ENCODE measurements at regions not wholly inside any gene's neighbourhood (a gene's known extent, or its start where the extent isn't known, plus 50 kb on each side); places are given as distances from the start of the nearest gene placed in this dataset.
"Not testable (repeated sequence)": the region's sequence is repeated elsewhere in the genome, so short reads cannot be mapped to it uniquely, and the experiment has no call there.

DNA sequence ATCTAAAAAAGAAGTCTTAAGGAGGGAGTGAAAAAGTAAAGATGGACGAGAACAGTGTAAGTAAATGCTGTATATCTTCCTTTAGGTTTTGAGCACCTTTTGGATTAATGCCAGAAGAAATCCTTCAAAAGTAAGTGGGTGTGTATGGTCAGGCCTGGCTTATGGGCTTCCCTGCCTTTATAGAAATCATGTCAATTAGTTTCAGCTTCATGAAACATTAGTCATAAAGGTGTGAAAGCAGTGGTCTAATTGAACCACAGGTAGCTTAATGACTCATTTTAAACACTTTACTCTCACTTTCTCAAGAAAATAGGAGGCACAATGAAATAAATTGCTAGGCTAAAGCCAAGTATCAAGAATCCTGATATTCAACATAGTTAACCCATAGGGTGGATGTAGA lies 467.4 kb upstream of the DPPA4 start:
- no peak for DNase-seq

DNA sequence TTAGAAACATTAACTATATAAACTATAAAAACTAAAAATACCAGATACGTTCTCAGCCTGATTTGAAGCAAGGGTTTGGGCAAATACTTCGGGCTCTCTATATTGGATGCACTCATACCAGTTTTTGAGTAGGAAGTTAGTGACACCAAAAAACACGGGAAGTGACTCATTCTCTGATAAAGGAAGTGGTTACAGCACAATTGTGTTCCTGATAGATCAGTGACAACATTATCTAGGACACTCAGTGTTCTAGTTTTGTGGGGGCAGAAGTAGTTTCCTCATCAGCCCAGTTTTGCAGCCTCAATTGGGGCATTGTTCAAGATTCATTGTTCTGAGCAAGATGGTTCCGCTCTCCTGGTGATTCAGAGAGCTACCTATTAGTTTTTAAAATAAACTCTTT lies 469.6 kb upstream of the DPPA4 start:
- DNase-seq, result no peak

DNA sequence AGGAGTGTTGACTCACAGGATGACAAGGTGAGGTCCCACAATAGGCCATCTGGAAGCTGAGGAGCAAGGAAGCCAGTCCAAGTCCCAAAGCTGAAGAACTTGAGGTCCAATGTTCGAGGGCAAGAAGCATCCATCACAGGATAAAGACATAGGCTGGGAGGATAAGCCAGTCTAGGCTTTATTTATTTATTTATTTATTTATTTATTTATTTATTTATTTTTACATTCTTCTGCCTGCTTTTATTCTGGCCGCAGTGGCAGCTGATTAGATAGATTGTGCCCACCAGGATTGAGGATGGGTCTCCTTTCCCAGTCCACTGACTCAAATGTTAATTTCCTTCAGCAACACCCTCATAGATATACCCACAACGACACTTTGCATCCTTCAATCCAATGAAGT lies 472.2 kb upstream of the DPPA4 start:
- no peak for DNase-seq

DNA sequence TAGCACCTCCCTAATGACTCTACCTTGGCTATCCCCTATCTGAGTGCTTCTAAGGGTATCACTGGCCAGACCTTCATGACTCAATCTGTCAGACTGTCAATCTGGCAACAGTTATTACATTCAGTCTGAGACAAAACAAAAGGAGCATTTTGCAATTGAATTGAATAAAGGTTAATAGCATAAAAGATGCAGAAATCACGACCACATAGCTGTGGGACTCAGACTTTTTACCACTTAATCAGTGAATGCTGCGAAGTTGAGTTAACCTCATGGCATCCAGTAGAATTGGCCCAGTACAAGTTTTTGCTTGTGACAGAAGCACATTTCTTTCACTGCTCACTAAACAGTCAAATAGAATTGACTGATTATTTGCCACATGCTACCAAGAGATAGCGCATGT lies 480.7 kb upstream of the DPPA4 start:
- DNase-seq, result no peak

DNA sequence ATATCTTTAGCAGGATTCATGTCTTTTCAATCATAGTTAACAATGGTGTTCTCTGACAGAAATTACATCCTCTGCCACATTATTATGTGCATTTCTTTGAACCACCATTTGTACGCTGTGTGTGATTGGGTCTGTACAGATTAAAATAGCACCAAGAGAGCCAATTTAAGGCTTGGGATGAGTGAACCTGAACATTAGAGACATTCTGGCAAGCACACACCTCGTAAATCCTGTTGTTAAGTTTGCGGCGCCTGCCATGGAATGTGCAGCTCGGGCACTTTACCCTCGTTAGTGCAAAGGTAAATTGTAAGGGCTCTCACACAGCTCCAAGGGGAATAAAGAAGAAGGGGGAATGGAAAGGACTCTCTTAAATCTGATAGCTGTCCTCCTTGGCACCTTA lies 482.4 kb upstream of the DPPA4 start:
- DNase-seq, result no peak

DNA sequence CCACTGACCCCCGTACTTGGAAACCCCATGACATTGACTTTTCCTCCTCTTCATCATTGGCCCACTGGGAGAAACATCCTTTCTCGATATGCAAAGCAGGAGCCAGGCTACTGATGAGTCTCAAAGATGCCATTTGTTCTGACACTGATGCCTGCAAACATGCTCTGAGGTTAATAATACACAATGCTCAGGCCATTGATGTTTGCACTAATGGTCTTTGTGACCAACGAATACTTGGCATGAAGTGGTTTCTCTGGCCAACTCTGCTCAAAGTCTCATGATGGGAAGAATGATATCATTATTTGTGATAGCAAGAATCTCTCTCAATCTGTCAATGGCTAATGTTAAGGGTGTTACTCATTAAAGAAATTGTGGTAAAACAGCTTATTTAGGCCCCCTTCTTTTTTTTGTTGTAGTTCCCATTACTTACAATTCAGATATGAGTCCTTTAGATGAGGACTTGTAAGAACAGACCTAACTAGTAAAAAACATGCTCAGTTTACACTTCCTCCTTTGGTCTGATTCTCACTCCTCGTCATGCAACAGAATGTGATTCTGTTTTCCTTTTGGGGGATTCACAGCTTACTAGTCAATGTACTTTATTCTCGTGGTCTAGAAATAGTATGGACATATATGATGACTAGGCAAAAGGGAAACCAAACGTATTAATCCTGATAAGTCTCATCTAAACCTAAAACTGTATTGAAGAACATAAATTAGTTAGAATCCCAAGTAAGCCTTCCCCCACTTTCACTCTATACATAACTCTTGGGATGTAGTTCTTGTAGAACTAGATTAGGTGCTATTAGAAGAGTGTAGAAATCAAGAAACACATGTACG lies 488.8 kb upstream of the DPPA4 start:
- no peak for DNase-seq

DNA sequence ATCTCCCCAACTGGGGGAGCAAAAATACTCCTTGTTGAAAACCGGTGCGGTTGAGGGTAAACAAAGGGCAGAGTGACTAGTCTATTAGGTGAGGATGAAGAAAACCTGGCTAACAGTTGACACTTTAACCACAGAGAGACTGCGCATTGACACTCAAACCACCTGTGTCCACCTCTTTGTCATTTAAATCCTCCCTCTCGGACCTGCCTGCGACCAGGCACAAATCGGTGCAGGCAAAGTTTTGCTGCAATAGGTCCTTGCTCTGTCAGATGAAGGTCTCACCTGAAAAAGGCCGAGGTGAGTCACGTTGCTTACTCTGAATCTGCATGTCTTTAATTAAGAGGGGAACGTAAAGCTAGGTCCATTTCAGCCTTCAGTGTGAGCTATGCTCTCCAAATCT lies 494.1 kb upstream of the DPPA4 start:
- no peak for DNase-seq

DNA sequence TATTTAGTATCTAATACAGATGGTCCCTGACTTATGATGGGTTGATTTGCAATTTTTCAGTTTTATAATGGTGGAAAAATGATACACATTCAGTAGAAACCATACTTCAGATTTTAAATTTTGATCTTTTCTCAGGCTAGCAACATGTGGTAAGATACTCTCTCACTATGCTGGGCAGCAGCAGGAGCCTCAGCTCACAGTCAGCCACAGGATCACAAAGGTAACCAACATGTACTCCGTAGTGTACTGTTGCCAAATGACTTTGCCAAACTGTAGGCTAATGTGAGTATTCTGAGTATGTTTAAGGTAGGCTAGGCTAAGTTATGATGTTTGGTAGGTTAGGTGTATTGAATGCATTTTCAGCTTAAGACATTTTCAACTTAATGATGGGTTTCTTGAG lies 498.6 kb upstream of the DPPA4 start:
- DNase-seq, result no peak

DNA sequence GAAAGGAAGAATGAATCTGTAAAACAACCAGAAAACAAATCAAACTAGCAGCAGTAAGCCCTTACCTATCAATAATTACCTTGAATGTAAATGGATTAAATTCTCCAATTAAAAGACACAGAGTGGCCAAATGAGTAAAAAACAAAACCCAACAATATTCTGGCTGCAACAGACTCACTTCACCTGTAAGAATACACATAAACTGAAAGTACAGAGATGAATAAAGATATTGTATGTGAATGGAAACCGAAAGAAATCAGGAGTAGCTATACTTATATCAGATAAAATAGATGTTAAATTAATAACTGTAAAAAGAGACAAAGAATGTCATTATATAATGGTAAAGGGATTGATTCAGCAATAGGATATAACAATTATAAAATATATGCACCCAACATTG lies 514.5 kb upstream of the DPPA4 start:
- DNase-seq, result no peak

DNA sequence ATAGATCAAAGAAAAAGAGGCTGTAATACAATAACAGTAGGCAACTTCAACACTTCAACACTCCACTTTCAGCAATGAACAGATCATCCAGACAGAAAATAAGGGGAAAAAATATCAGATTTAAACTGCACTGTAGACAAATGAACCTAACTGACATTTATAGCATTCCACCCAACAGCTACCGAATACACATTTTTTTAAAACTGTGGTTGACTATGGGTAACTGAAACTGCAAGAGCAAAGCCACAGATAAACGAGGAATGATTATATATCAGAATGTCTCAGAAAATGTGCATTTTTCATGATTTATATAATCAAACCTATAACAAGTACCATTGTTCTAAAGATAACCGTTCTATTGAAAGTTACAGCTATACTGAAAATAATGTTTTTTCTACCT lies 514.9 kb upstream of the DPPA4 start:
- DNase-seq, result no peak

DNA sequence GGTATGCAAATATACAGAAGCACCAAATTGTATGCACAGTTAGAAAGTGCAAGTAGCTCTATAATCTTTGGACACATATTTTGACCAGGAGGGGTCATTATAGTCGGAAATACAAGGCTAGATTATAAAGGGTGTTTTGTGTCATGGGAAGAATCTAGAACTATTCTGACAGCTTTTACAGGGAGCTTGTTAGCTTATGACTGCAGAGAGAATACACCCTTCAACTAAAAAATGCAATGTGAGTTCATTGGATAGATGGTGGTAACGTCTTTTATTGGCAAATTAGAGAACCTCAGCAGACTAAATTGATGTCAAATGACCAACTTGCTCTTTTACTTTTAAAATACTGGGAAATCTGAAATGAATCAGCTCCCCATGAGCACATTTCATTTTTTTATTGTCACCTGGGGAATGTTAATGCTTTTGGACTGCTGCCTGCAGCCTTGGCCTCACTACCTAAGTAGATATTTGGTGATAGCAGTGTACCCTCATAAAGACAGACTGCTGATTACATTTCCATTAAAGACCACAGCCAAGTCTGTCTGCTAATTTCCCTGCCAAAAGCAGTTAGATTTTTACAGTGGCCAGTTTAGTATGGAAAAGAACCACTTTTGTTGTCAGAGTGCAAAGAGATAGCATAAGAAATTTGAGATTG lies 515.9 kb upstream of the DPPA4 start:
- DNase-seq, result no peak

DNA sequence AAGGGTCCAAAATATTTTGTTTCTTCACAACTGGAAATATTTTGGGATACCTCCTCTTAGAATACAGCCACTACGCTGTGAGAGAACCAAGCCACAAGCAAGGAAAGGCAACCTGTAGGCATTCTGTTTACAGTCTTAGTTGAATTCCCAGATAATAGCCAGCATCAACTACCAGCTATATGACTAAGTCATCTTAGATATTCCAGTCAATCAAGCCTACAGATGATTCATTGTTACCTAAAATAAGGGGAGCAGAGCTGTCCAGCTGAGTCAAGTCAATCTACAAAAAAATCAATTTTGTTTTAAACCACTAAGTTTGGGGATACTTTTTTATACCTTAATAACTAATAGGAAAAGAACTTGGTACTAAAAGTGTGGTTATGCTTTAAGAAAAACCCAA lies 526.4 kb upstream of the DPPA4 start:
- DNase-seq, result no peak

DNA sequence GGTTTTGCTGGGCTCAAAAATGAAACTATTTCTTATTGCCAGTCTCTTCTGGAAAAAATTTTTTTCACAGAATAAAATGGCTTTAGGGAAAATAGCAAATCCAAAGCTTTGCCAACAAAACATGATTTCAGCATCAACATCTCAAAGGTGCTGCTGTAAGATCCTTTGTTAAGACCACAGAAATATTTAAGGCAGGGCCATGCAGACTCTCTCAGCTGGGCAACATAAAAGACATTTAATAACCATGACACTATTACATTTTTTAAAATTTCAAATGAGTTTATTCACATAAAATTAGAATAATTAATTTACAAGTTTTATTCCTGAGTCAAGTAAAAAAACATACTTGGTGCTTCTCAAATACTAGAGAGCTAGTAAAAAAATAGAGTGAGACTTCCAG lies 527.1 kb upstream of the DPPA4 start:
- DNase-seq, result no peak

DNA sequence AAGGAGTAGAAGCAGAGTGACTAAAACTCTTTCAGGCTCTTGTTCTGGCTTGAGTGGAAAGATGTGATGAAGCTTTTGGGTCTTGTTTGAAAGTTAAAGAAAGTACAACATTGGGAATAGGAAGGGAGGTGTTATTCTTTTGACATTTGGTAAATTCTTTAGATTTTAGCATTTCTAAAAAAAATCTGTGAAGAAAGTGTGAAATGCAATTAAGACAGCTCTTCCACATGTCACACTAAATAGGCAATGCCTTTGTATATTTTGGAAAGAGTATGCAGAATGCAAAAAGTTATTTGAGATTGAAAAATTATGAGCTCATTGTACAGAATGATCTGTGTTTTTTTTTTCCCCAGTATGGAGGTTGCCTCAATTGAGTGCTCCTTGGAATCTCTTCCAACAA lies 532.2 kb upstream of the DPPA4 start:
- DNase-seq, result no peak

DNA sequence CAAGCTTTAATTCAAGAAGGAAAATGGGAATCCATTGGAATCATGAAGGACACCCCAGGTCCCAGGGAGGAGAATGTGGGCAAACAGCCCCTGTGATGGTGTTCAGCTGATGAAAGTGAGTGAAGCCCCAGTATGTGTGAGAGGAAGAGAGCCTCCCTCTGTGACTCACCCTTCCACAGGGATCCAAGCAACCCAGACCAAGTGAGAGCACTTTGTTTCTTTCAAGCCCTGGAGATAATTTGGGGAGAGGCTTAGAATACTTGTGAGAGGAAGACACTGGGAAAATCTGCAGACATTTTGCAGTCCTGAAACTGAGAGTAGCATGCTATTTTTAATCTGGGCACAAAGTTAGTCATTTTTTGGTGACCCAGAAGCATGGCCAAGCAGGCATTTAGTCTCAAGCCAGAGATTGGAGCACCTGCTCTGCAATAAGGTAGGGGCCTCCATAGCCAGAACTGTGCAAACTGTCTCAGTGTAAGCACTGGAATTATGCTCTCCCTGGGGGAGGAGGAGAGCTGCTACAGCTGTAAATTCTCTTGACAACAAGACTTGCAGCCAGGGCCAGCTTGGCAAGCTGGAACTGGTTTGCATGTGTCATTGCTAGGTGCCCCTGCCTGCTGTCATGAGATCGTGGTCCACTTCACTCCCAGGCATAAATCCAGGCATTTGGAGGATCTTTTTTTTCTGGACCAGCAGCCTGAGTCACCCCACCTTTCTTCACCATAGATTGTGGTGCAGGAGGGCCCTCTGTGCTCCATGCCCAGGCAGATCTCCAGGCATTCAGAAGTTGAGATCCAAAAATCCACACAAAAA lies 537.8 kb upstream of the DPPA4 start:
- DNase-seq, result no peak

DNA sequence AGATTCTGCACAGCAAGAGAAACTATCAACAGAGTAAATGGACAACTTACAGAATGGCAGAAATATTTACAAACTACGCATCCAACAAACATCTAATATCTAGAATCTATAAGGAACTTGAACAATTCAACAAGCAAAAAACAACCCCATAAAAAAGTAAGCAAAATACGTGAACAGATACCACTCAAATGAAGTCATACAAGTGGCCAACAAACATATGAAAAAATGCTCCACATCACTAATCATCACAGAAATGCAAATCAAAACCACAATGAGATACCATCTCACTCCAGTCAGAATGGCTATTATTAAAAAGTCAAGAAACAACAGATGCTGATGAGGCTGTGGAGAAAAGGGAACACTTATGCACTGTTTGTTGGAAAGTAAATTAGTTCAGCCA lies 540.3 kb upstream of the DPPA4 start:
- DNase-seq, result not testable (repeated sequence)

DNA sequence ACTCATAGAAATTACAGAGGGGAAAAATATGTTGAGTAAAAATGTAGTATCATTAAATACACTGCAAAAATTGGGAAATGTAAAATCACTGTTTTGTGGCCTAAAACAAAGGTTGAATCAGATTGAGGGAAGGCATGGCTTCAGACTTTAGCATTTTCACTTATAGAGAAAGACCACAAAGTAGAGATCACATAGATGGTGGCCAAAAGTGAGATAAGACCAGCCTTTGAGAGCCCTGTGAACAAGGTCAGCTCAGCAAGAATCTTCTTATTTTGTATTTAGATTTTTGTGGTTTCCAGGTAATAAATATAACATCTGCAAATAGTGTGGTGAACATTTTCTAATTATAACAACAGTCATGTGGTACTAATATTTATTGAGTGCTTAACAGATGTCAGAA lies 544.8 kb upstream of the DPPA4 start:
- no peak for DNase-seq

DNA sequence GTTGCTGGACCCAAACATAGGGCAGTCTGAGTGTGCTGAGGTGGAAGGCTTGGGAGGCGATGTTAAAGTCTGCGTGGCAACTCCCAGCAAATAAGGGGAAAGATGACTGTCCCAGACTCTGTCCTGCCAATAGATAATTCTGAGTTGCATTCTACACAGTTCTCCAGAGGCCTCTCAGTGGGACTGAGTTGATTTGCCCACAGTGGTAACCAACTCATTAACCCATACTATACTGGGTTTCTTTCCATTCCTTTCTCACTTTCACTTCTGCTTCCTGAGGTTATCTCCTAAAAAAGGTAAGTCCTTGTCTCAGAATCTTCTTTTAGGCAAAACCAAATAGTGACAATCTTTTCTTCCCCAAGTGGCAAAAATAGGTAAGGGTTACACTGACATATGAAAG lies 549.9 kb upstream of the DPPA4 start:
- no peak for DNase-seq

DNA sequence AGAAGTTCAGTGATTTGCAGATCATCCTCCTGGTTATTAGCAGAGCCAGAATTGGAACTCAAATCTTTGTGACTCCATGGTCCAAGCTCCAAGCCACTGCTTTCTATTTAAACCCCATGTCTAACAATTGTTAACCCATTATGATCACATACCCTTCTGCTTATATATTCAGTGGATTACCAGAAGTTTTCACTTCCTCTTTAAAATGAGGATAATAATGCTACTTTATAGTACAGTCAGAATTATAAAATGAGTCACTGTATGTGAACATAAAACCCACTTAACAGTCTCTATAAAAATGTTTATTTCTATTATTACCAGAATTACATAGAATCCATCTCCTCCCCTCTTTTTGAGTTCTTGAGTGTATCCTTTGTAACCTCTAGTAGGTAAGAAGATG lies 550.7 kb upstream of the DPPA4 start:
- DNase-seq, result no peak

DNA sequence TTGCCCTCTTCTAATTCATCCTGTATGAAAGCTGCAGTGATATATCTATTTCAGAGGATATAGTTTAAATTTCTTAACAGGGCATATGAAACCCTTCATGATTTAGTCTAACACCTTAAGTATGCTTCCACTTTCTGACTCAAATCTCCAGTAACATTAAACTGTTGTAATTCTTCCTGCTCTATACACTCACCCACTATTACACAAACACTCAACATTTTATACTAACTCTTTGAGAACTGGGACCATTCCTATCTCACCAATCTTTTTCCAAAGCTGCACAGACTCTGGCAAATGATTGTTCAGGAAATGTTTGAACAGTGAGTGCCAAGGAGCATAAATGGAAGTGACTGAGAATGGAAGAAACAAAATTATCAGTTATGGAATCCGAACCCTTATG lies 560.4 kb upstream of the DPPA4 start:
- no peak for DNase-seq

DNA sequence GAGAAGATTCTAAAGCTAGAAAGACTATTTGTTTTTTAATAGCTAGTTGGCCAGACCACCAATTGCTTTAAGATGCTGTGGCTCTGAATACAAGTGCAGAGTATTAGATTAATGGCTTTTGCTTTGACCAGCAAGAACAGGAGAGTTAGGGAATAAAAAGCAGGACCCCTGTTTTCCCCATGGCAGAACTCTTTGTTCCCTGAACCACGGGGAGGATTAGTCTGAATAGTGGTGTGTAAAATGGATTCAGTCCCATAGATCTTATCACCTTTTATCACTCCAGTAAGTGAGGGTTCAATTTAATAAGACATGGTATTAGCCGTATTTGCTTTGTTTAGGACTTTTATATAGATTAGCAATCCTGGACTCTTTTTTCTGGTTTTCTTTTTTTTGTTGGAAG lies 562.6 kb upstream of the DPPA4 start:
- no peak for DNase-seq

DNA sequence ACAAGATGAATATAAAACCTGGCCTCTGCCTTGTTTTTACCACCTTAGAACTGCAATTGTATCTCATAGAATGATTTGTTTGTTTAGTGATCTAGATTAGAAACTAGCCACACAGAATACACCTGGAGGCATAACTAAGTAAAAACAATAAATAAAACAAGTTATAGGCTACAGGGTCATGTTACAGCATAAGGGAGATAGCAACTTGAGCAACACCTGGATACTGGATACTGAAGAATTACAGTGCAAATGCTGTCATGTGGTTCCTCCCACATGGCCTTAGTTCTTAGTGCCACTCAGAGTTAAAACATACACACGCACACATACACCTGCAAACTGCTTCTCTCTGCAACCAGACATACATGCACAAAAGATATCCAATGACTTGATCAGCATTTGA lies 563.4 kb upstream of the DPPA4 start:
- DNase-seq, result no peak

DNA sequence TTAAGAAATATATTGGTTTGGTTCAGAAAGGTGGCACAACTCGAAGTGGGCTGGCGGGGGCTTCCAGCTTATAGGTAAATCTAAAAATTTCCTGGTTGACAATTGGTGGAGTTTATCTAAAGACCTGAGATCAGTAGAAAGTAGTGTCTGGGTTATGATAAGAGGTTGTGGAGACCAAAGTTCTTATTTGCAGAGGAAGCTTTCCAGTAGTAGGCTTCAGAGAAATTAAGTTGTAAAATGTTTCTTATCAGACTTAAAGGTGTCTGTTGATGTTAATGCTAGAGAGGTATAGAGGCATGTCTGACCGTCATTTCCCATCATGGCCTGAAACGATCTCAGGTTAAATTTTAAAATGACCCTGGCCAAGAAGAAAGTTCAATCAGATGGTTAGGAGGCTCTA lies 565.2 kb upstream of the DPPA4 start:
- no peak for DNase-seq
